ENCODE measurements at regions not wholly inside any gene's neighbourhood (a gene's known extent, or its start where the extent isn't known, plus 50 kb on each side); places are given as distances from the start of the nearest gene placed in this dataset.

DNA sequence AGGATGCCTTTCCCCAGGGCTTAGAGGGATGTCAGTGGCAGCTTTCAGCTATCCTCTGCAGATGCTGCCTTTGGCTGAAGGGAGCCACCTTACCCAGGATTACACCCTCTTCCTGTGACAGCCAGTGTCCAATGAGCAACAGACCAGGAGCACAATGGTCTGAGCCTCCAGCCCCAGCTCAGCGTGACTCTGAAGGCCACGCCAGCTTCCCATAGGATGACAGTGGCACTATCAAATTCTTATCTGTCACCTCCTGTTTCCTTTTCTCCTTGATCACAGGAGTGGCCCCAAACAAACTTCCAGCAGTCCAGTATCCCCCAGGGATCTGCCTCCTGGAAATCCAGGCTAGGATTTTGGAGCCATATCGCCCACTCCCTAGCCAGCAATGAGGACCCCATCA, 226.9 kb downstream of the SETD4 start:
- TF ChIP-seq EZH2 (IDR thresholded peaks at IDR 0.05; ENCODE audit: insufficient read depth, poor library complexity, severe bottlenecking) (no peak), EZH2phosphoT487 (IDR thresholded peaks at IDR 0.05; ENCODE audit: insufficient read depth, low read depth) (no peak)
